Suprapubic skin (tissue), 4 donors: ENCODE measurements at regions not wholly inside any gene's neighbourhood (a gene's known extent, or its start where the extent isn't known, plus 50 kb on each side); places are given as distances from the start of the nearest gene placed in this dataset.

Source experiments
- EP300 ChIP-seq: sonication (generic); formaldehyde crosslinking; IDR thresholded peaks from one replicate; pipeline ENCODE4 v1.6.1; 2017; ENCODE audit warnings: antibody characterized with exemption
- POLR2A ChIP-seq, 2 donors: fragments of 450-650 bp; IDR thresholded peaks; one replicate each; pipeline ENCODE4 v1.6.1; 2017; ENCODE audit warnings: antibody characterized with exemption in 2 of 2, mild to moderate bottlenecking in 2 of 2, moderate library complexity in 2 of 2
- POLR2AphosphoS5 ChIP-seq, 3 donors: sonication (generic); formaldehyde crosslinking; IDR thresholded peaks; one replicate each; pipeline ENCODE4 v1.6.1; 2017; ENCODE audit warnings: antibody characterized with exemption in 3 of 3
- TF ChIP-seq, protein P1 (sequence below), 2 donors: fragments of 200-600 bp in 1 of 2; fragments of 450-650 bp in 1 of 2; sonication (generic) in 1 of 2; IDR thresholded peaks; one replicate each; pipeline ENCODE4 v1.5.1; 2016 to 2019; ENCODE audit warnings: antibody characterized with exemption in 2 of 2, mild to moderate bottlenecking in 1 of 2, moderate library complexity in 1 of 2

DNA sequence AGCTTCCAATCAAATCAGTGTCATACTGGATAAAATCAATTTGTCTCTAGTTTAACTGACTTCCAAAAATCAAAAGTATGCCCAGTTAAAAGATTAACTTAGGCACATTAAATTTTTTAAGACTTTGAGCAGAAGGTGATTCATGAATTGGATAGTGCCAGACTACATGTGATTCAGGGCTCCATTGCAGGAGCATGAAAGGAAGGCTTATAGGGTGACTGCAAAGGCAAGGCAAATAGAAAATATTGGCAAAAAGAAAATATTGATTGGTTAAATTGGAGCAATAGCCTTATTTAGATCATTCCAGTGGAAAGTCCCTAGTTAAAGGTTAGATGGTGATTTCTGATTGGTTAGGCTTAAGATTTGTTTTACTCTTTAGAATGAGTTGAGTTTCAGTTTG is 223.9 kb upstream of the ERCC4 start:
- TF ChIP-seq POLR2A (IDR thresholded peaks at IDR 0.05) (no peak), EP300 (no peak), POLR2AphosphoS5 (IDR thresholded peaks at IDR 0.05) (no peak)
- TF ChIP-seq, protein P1, sequence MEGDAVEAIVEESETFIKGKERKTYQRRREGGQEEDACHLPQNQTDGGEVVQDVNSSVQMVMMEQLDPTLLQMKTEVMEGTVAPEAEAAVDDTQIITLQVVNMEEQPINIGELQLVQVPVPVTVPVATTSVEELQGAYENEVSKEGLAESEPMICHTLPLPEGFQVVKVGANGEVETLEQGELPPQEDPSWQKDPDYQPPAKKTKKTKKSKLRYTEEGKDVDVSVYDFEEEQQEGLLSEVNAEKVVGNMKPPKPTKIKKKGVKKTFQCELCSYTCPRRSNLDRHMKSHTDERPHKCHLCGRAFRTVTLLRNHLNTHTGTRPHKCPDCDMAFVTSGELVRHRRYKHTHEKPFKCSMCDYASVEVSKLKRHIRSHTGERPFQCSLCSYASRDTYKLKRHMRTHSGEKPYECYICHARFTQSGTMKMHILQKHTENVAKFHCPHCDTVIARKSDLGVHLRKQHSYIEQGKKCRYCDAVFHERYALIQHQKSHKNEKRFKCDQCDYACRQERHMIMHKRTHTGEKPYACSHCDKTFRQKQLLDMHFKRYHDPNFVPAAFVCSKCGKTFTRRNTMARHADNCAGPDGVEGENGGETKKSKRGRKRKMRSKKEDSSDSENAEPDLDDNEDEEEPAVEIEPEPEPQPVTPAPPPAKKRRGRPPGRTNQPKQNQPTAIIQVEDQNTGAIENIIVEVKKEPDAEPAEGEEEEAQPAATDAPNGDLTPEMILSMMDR (IDR thresholded peaks at IDR 0.05) = no peak
